ENCODE measurements at regions not wholly inside any gene's neighbourhood (a gene's known extent, or its start where the extent isn't known, plus 50 kb on each side); places are given as distances from the start of the nearest gene placed in this dataset.

GRCh38 chr2:122007577-122007976 lies 252.1 kb downstream of the TSN start:
- TF ChIP-seq FOXA1 (IDR thresholded peaks at IDR 0.05) (no peak), ELF4 (IDR thresholded peaks at IDR 0.05) (no peak)

All from HEK293T (cell line).